K562 (cell line): ENCODE measurements at regions not wholly inside any gene's neighbourhood (a gene's known extent, or its start where the extent isn't known, plus 50 kb on each side); places are given as distances from the start of the nearest gene placed in this dataset.

Experiments
- ARNT ChIP-seq, 2 experiments: fragments of 450-650 bp; IDR thresholded peaks; 2 replicates each; pipeline ENCODE4 v1.6.1; 2016; ENCODE audit warnings: mild to moderate bottlenecking in 1 of 2
- CHD4 ChIP-seq: fragments of 200-600 bp; sonication (generic); IDR thresholded peaks from 3 replicates; pipeline ENCODE4 v1.6.1; 2012; ENCODE audit warnings: low read depth, mild to moderate bottlenecking, mixed read lengths, low read length, inconsistent platforms; ENCODE audit not compliant: insufficient read depth, insufficient replicate concordance, poor library complexity, severe bottlenecking
- CLOCK ChIP-seq: fragments of 250-450 bp; sonication (Bioruptor Pico); IDR thresholded peaks from 2 replicates; pipeline ENCODE4 v1.4.0; 2020; ENCODE audit warnings: mild to moderate bottlenecking, moderate library complexity, borderline replicate concordance
- E2F4 ChIP-seq: sonication (generic); formaldehyde crosslinking; IDR thresholded peaks from 2 replicates; pipeline ENCODE4 v1.8.0; 2022; ENCODE audit warnings: mild to moderate bottlenecking, low read depth, missing genetic modification reagents
- GTF3C2 ChIP-seq: IDR thresholded peaks from 3 replicates; pipeline ENCODE4 v1.6.1; 2011; ENCODE audit warnings: borderline replicate concordance, mild to moderate bottlenecking, moderate library complexity; ENCODE audit not compliant: insufficient read length; ENCODE audit errors: extremely low read depth
- HDAC2 ChIP-seq: fragments of 450-650 bp; IDR thresholded peaks from 2 replicates; pipeline ENCODE4 v1.6.1; 2016; ENCODE audit warnings: mild to moderate bottlenecking
- HMG20A ChIP-seq: fragments of 450-650 bp; formaldehyde crosslinking; conservative IDR thresholded peaks from 2 replicates; pipeline ENCODE4 v1.4.0; 2020; ENCODE audit warnings: mild to moderate bottlenecking, mixed read lengths
- JUND ChIP-seq, 2 experiments: IDR thresholded peaks; 2 replicates in 1 of 2; 3 replicates in 1 of 2; pipeline ENCODE4 v1.6.1; 2011; ENCODE audit warnings: borderline replicate concordance in 2 of 2, low read depth in 2 of 2, low read length in 2 of 2, improper control_type of control experiment in 1 of 2, missing biosample characterization in 1 of 2, missing genetic modification characterization in 1 of 2, missing genetic modification reagents in 1 of 2
- PURB ChIP-seq: sonication (generic); formaldehyde crosslinking; IDR thresholded peaks from 2 replicates; pipeline ENCODE4 v1.9.0; 2021; ENCODE audit warnings: low read depth, mild to moderate bottlenecking, missing genetic modification reagents
- SMAD3 ChIP-seq: fragments of 450-650 bp; formaldehyde crosslinking; conservative IDR thresholded peaks from 2 replicates; pipeline ENCODE4 v1.4.0; 2020; ENCODE audit warnings: mild to moderate bottlenecking
- SMARCA5 ChIP-seq: fragments of 450-650 bp; IDR thresholded peaks from 2 replicates; pipeline ENCODE4 v1.6.1; 2016
- SNRNP70 ChIP-seq: fragments of 200-400 bp; formaldehyde crosslinking; optimal IDR thresholded peaks from 2 replicates; pipeline ENCODE3; 2017; ENCODE audit warnings: low read depth, low read length
- TCFL5 ChIP-seq: fragments of 250-450 bp; sonication (Bioruptor Pico); conservative IDR thresholded peaks from 2 replicates; pipeline ENCODE4 v1.6.1; 2021; ENCODE audit warnings: mild to moderate bottlenecking, moderate library complexity, matching md5 sums
- ZBTB26 ChIP-seq: fragments of 450-650 bp; formaldehyde crosslinking; IDR thresholded peaks from 2 replicates; pipeline ENCODE4 v1.4.0; 2022; ENCODE audit warnings: missing genetic modification characterization
- ZNF253 ChIP-seq: fragments of 250-450 bp; sonication (Bioruptor Pico); conservative IDR thresholded peaks from 2 replicates; pipeline ENCODE4 v1.6.1; 2021; ENCODE audit warnings: mild to moderate bottlenecking
- ZNF395 ChIP-seq: fragments of 200-800 bp; sonication (Bioruptor generic); IDR thresholded peaks from 2 replicates; pipeline ENCODE4 v1.6.1; 2017; ENCODE audit warnings: missing genetic modification characterization, missing compliant biosample characterization
- ZNF551 ChIP-seq: fragments of 250-450 bp; sonication (Bioruptor Pico); IDR thresholded peaks from 2 replicates; pipeline ENCODE4 v1.5.0; 2021; ENCODE audit warnings: mild to moderate bottlenecking, moderate library complexity
- ZNF766 ChIP-seq: fragments of 200-800 bp; sonication (Bioruptor generic); conservative IDR thresholded peaks from 2 replicates; pipeline ENCODE4 v1.6.1; 2016; ENCODE audit warnings: missing genetic modification characterization, missing compliant biosample characterization

GRCh38 chr3:33942483-33943150, 144.2 kb downstream of the PDCD6IP start (continued):
- TF ChIP-seq GTF3C2 (no peak), ZNF551 (CRISPR knock-in tag) (no peak), CHD4 (no peak), E2F4 (CRISPR knock-in tag) (no peak), ZNF766 (CRISPR knock-in tag) (no peak), TCFL5 (CRISPR knock-in tag) (no peak), SMAD3 (CRISPR knock-in tag) (no peak), PURB (CRISPR knock-in tag) (no peak), ARNT (IDR thresholded peaks at IDR 0.05) (peak; percentile 24 to 63; a peak in 1 of 4 replicates), ZBTB26 (CRISPR knock-in tag) (no peak), ZNF253 (CRISPR knock-in tag) (no peak), SMARCA5 (0 out of 2 replicates have a peak, but pooled peaks have one; percentile 22), CLOCK (no peak), ZNF395 (CRISPR knock-in tag) (peak; percentile 66), JUND (IDR thresholded peaks at IDR 0.05; ENCODE audit: borderline replicate concordance, low read depth, low read length) (peak; percentile 100), JUND (tag; IDR thresholded peaks at IDR 0.05; ENCODE audit: borderline replicate concordance, low read depth, low read length) (peak; percentile 100), HMG20A (CRISPR knock-in tag) (no peak), HDAC2 (peak; percentile 90), SNRNP70 (no peak)
